ENCODE measurements at regions not wholly inside any gene's neighbourhood (a gene's known extent, or its start where the extent isn't known, plus 50 kb on each side); places are given as distances from the start of the nearest gene placed in this dataset.

DNA sequence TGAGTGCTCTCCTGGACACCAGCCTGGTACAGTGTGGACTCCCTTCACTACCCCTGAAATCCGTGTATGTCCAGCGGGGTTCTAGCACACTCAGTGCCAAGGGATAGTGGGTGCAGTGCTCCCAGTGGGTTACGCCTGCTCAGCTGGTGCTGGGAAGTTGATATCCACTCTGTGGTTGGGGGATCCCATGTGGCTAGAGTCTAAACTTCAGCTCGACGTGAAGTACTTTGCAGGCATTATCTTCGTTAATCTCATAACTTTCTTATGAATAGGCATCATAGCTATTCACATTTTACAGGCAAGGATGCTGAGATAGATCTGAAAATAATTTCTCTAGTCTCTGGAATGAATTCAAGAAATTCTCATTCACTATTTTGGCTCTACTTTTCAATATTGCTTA is 433.2 kb upstream of the HTR2A start:
- TF ChIP-seq, protein P1, sequence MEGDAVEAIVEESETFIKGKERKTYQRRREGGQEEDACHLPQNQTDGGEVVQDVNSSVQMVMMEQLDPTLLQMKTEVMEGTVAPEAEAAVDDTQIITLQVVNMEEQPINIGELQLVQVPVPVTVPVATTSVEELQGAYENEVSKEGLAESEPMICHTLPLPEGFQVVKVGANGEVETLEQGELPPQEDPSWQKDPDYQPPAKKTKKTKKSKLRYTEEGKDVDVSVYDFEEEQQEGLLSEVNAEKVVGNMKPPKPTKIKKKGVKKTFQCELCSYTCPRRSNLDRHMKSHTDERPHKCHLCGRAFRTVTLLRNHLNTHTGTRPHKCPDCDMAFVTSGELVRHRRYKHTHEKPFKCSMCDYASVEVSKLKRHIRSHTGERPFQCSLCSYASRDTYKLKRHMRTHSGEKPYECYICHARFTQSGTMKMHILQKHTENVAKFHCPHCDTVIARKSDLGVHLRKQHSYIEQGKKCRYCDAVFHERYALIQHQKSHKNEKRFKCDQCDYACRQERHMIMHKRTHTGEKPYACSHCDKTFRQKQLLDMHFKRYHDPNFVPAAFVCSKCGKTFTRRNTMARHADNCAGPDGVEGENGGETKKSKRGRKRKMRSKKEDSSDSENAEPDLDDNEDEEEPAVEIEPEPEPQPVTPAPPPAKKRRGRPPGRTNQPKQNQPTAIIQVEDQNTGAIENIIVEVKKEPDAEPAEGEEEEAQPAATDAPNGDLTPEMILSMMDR (IDR thresholded peaks at IDR 0.05; ENCODE audit: insufficient read depth, low read length, poor library complexity, severe bottlenecking), result no peak
- TF ChIP-seq EZH2phosphoT487 (conservative IDR thresholded peaks at IDR 0.05; ENCODE audit: low read length), result no peak
